ENCODE measurements at regions not wholly inside any gene's neighbourhood (a gene's known extent, or its start where the extent isn't known, plus 50 kb on each side); places are given as distances from the start of the nearest gene placed in this dataset.

- H3K27ac ChIP-seq: peak overlapping the region; percentile 66
Measured at GRCh38 chr4:128519163-128519830, 231.7 kb upstream of the PGRMC2 start.

DNA sequence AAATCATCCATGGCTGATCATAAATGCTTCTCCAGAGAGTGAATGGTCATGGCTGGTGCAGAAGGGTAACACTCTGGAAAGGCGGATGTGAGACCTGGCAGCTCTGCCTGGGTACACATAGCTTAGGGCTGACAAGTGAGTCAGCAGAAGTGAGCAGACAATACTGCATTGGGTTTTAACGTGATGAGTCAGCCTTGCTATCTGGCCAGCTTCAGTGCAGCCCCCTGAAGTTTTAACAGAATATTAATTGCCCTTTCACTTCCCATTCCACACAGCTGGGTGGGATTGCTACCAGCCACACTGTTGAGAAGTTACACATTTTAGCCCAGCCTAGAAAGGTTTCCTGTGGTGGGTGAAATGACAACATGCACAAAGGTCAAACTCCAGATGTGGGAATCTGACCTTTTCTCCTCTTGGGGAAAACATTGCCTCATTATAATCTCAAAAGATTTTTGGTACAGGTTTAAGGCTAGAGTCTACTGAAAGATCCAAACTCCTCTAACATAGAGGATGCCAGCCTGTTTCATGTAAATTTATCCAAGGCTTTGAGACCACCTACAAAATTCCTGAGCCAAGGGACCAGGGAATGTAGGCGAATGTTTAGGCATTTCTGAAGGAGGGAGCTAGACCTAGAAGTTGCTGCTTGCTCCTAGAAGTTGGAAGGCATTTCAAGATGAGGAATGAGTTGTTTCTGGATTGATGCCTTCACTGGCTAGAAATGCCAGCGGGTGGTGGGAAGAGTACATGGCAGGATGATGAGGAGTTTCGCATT, 230.3 kb upstream of the PGRMC2 start:
- Histone ChIP-seq H3K4me1 (peaks cover 22% of the 10 kb centered on the region), H3K36me3 (no peaks in the 10 kb centered on the region), H3K4me3 (no peak overlapping the region), H3K27ac (peak overlapping the region; percentile 66), H3K9me3 (no peaks in the 10 kb centered on the region), H3K27me3 (no peaks in the 10 kb centered on the region)
- 49% methylated on average over 5 of the region's 5 CpGs for WGBS
- no peak for DNase-seq (ENCODE audit: low spot score in 2 of 2)
- TF ChIP-seq POLR2AphosphoS5 (IDR thresholded peaks at IDR 0.05): peak in 1 of 3 donors; percentile 3
- no peak for TF ChIP-seq POLR2A (IDR thresholded peaks at IDR 0.05)

More at GRCh38 chr4:128519163-128519830, 231.7 kb upstream of the PGRMC2 start:
- H3K36me3 ChIP-seq: no peaks in the 10 kb centered on the region
- H3K9me3 ChIP-seq: no peaks in the 10 kb centered on the region
- no peak for DNase-seq (ENCODE audit: low spot score in 2 of 2)
- H3K4me1 ChIP-seq: peaks cover 30% of the 10 kb centered on the region
- WGBS: 59% methylated on average over 4 of the region's 7 CpGs
- H3K4me3 ChIP-seq: no peak overlapping the region
- H3K27me3 ChIP-seq: no peaks in the 10 kb centered on the region
- no peak for TF ChIP-seq POLR2A (IDR thresholded peaks at IDR 0.05)
- TF ChIP-seq, protein P1, sequence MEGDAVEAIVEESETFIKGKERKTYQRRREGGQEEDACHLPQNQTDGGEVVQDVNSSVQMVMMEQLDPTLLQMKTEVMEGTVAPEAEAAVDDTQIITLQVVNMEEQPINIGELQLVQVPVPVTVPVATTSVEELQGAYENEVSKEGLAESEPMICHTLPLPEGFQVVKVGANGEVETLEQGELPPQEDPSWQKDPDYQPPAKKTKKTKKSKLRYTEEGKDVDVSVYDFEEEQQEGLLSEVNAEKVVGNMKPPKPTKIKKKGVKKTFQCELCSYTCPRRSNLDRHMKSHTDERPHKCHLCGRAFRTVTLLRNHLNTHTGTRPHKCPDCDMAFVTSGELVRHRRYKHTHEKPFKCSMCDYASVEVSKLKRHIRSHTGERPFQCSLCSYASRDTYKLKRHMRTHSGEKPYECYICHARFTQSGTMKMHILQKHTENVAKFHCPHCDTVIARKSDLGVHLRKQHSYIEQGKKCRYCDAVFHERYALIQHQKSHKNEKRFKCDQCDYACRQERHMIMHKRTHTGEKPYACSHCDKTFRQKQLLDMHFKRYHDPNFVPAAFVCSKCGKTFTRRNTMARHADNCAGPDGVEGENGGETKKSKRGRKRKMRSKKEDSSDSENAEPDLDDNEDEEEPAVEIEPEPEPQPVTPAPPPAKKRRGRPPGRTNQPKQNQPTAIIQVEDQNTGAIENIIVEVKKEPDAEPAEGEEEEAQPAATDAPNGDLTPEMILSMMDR (IDR thresholded peaks at IDR 0.05): no peak
- no peak for TF ChIP-seq POLR2AphosphoS5 (IDR thresholded peaks at IDR 0.05)
- no peak for TF ChIP-seq EP300 (IDR thresholded peaks at IDR 0.05)

GRCh38 chr4:128517096-128517738, 229.6 kb upstream of the PGRMC2 start:
- H3K36me3 ChIP-seq: no peaks in the 10 kb centered on the region
- H3K27ac ChIP-seq: peak overlapping the region; percentile 66
- WGBS: 68% methylated on average over 4 of the region's 4 CpGs
- DNase-seq (ENCODE audit: low spot score in 2 of 2): no peak
- TF ChIP-seq POLR2AphosphoS5 (IDR thresholded peaks at IDR 0.05): no peak
- no peak for TF ChIP-seq POLR2A (IDR thresholded peaks at IDR 0.05)
- TF ChIP-seq, protein P1 (IDR thresholded peaks at IDR 0.05): no peak
- no peak for TF ChIP-seq EP300 (IDR thresholded peaks at IDR 0.05)
- H3K27me3 ChIP-seq: no peaks in the 10 kb centered on the region
- no peaks in the 10 kb centered on the region for H3K9me3 ChIP-seq
- H3K4me1 ChIP-seq: peaks cover 22% of the 10 kb centered on the region
- H3K4me3 ChIP-seq: no peak overlapping the region

DNA sequence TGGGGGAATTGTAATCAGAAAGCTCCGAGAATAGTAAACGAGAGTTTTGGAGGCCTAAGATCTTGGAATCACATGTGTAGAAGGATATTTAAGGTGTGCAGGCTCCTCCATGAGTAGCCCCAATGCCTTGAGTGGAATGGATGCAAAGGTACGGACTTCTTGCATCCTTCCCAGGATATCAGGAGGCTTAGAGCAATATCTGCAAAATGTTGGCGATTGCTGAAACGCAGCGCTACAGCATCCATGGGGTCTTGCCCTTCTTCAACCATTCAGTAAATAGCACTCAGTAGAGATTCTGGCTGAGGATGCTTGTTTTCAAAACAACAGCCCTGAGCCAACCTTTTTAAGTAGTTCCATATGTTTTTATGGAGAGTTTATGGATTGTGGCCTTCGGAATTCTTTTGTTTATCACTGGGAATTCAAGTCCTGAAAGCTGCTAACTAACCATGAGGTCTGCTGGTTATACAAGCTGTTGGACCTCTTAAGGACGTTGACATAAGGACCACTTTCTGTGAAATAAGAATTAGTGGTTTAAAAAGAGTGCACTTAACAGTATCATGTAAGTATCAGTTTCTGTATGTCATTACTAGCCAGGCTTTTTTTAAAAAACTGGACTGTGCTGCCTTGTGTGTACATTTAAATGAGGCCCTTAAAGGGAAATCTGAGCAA, 228.8 kb upstream of the PGRMC2 start:
- Histone ChIP-seq H3K27me3 (no peaks in the 10 kb centered on the region), H3K4me1 (peaks cover 22% of the 10 kb centered on the region), H3K9me3 (no peaks in the 10 kb centered on the region), H3K36me3 (no peaks in the 10 kb centered on the region), H3K27ac (peak overlapping the region; percentile 66), H3K4me3 (no peak overlapping the region)
- TF ChIP-seq EP300 (IDR thresholded peaks at IDR 0.05) (no peak), POLR2A (IDR thresholded peaks at IDR 0.05) (no peak), POLR2AphosphoS5 (IDR thresholded peaks at IDR 0.05) (no peak)
- TF ChIP-seq, protein P1 (IDR thresholded peaks at IDR 0.05): no peak
- WGBS: 83% methylated on average over 8 of the region's 8 CpGs
- no peak for DNase-seq (ENCODE audit: low spot score in 2 of 2)

DNA sequence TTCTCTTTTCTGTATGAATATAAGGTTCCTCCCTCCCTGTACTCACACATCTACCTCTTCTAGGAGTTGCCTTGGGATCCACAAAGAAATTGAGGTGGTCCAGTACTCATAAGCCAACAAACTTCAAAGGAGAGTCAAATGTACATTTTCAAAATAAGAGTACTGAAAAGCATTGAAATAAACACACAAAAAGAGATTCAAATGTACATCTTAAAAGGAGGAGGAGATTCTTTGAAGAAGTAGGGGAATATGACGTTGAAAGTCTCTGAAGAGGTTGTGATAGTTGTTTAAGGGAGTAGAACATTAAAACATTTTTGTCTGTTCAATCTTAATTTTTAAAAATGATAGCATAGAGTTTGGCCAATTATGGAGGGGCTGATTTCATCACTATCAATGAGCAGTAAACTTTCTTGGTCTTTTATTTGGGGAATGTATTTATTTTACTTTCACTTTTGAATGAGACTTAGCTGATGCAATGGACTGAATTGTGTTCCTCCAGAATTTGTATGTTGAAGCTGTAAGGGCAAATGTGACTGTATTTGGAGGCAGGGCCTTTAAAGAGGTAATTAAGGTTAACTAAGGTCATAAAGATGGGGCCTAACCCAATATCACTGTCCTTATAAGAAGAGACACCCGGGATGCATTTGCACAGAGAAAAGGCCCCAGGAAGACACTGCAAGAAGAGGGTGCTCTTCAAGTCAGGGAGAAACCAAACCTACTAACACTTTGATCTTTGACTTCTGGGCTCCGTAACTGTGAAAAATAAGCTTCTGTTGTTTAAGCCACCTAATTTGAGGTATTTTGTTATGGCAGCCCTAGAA, 226.3 kb upstream of the PGRMC2 start:
- no peak for TF ChIP-seq EP300 (IDR thresholded peaks at IDR 0.05)
- TF ChIP-seq, protein P1 (IDR thresholded peaks at IDR 0.05): no peak
- TF ChIP-seq POLR2A (IDR thresholded peaks at IDR 0.05): no peak
- no peak for TF ChIP-seq POLR2AphosphoS5 (IDR thresholded peaks at IDR 0.05)
- Histone ChIP-seq H3K9me3 (no peaks in the 10 kb centered on the region), H3K4me3 (no peak overlapping the region), H3K27me3 (no peaks in the 10 kb centered on the region), H3K4me1 (peaks cover 15% of the 10 kb centered on the region), H3K27ac (no peak overlapping the region), H3K36me3 (no peaks in the 10 kb centered on the region)
- 88% methylated on average over 3 of the region's 3 CpGs for WGBS
- DNase-seq (ENCODE audit: low spot score in 2 of 2): no peak

Measured in suprapubic skin (tissue), 4 donors.